ENCODE measurements at regions not wholly inside any gene's neighbourhood (a gene's known extent, or its start where the extent isn't known, plus 50 kb on each side); places are given as distances from the start of the nearest gene placed in this dataset.

- TF ChIP-seq POLR2AphosphoS5 (IDR thresholded peaks at IDR 0.05; ENCODE audit: low read depth, low read length) = no peak
- TF ChIP-seq, protein P1, sequence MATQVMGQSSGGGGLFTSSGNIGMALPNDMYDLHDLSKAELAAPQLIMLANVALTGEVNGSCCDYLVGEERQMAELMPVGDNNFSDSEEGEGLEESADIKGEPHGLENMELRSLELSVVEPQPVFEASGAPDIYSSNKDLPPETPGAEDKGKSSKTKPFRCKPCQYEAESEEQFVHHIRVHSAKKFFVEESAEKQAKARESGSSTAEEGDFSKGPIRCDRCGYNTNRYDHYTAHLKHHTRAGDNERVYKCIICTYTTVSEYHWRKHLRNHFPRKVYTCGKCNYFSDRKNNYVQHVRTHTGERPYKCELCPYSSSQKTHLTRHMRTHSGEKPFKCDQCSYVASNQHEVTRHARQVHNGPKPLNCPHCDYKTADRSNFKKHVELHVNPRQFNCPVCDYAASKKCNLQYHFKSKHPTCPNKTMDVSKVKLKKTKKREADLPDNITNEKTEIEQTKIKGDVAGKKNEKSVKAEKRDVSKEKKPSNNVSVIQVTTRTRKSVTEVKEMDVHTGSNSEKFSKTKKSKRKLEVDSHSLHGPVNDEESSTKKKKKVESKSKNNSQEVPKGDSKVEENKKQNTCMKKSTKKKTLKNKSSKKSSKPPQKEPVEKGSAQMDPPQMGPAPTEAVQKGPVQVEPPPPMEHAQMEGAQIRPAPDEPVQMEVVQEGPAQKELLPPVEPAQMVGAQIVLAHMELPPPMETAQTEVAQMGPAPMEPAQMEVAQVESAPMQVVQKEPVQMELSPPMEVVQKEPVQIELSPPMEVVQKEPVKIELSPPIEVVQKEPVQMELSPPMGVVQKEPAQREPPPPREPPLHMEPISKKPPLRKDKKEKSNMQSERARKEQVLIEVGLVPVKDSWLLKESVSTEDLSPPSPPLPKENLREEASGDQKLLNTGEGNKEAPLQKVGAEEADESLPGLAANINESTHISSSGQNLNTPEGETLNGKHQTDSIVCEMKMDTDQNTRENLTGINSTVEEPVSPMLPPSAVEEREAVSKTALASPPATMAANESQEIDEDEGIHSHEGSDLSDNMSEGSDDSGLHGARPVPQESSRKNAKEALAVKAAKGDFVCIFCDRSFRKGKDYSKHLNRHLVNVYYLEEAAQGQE (IDR thresholded peaks at IDR 0.05; ENCODE audit: insufficient read depth in 1 of 2, low read depth in 2 of 2, low read length in 2 of 2) = no peak
- no peak for TF ChIP-seq SIN3A (IDR thresholded peaks at IDR 0.05; ENCODE audit: borderline replicate concordance, insufficient read depth, low read length)
- no peak for TF ChIP-seq TAF1 (IDR thresholded peaks at IDR 0.05; ENCODE audit: borderline replicate concordance, insufficient read depth, low read length)
- no peak for TF ChIP-seq FOXP2 (optimal IDR thresholded peaks at IDR 0.05; ENCODE audit: borderline replicate concordance, extremely low read depth, extremely low read length, insufficient read depth)
These were observed 69.5 kb upstream of the TDRD3 start for GRCh38 chr13:60327511-60327910.

Measured in PFSK-1 (cell line).